T1000 (cell line): ENCODE measurements at regions not wholly inside any gene's neighbourhood (a gene's known extent, or its start where the extent isn't known, plus 50 kb on each side); places are given as distances from the start of the nearest gene placed in this dataset.

Experiments
- DNase-seq: peaks from one replicate; lab custom pipeline; 2025; ENCODE audit warnings: mixed read lengths; lab: John Stamatoyannopoulos, UW

GRCh38 chr2:105621038-105621437 lies 123.7 kb upstream of the NCK2 start:
- DNase-seq, result no peak

GRCh38 chr2:105618351-105618659 lies 126.4 kb upstream of the NCK2 start:
- DNase-seq, result no peak

- DNase-seq, result no peak
These were observed 126.9 kb upstream of the NCK2 start for GRCh38 chr2:105617631-105618350.

- no peak for DNase-seq
These were observed 129.4 kb upstream of the NCK2 start for GRCh38 chr2:105615305-105615704.

GRCh38 chr2:105611811-105612424 lies 132.8 kb upstream of the NCK2 start:
- no peak for DNase-seq

- no peak for DNase-seq
These were observed 133.4 kb upstream of the NCK2 start for GRCh38 chr2:105611333-105611637.

DNA sequence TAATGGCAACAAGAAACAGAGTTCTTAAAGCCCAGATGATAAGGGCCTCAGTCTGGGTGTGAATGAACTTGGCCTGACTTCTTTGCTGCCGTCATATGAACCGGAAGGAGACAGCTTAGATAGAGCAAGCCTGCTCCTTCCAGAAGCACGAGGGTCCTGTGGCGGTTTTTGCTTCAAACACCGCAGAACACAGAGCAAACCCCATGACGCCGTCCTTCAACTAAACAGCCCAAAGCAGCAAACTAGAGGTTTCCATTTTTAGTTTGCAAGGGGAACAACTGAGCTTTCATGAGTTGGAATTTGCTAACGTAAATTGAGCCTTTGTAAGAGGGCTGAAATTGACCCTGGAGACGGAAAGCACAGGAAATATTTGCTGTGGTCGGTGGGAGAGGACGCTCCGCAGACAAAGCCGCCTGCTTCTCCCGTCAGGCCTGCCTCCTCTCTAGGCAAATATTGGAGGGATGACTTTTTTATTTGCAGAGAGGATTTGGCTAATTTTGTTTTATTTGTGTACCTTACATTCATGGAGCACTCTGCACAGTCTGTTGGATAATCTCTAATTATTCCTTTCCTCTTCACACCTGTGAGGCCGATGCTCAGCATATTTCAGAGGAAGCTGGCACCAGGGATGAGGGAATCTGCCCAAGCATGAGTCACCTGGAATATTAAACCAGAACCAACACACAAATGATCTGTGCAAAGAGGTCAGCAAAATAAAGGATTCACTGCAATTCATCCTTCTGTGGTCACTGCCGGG lies 134.0 kb upstream of the NCK2 start:
- no peak for DNase-seq

DNA sequence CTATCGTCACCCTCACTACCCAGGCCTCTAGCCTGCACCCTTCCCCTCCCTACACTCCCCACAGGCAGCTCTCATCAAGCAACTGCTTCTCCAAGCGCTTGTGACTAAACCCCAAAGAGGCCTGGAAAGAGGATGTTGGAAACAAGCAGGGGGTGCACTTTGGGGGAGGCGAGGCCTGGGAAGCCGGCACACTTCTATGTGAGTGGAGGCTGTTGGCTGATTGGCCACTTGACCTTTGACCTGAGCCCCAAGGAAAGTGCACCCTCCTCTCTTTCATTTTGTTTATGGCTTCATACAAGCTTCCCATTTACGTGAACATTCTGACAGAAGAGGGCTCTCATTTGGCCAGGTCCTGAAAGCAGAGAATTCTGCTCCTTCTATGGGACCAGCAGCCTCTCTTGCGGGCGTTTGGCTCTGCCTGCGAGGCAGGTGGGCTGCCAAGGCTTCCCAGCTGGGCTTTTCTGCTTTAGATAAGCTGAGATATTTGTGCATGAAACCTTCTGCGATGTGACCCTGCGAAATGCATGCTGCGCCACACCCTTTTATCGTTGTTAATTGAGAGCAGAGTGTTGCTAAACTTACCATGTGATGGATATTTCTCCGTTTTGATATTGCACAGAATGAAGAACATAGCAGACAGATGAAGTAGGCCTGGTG lies 134.8 kb upstream of the NCK2 start:
- DNase-seq, result no peak

- no peak for DNase-seq
These were observed 136.7 kb upstream of the NCK2 start for GRCh38 chr2:105607920-105608504.

- DNase-seq, result no peak
These were observed 138.6 kb upstream of the NCK2 start for GRCh38 chr2:105606081-105606480.

DNA sequence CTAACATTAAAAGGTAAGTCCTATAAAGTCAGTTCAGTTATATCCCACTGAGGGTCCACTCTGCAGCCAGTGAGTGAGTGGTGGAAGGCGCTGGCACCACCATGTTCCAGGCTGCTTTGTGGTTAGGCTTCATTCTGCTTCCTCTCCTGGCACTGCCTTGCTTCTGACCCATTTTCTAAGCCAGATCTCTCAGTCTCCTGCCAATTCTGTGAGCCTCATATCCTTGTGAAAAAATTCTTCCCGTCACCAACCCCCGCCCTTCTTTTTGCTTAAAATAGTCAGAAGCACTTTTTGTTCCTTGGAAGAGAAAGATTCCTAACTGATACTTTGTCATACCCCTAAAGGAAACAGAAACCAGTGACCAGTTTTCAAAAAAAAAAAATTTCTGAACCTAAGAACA lies 139.8 kb upstream of the NCK2 start:
- no peak for DNase-seq

GRCh38 chr2:105600949-105601794 lies 143.5 kb upstream of the NCK2 start:
- no peak for DNase-seq

GRCh38 chr2:105600602-105600948 lies 144.1 kb upstream of the NCK2 start:
- DNase-seq, result no peak

GRCh38 chr2:105600037-105600442 lies 144.7 kb upstream of the NCK2 start:
- no peak for DNase-seq

DNA sequence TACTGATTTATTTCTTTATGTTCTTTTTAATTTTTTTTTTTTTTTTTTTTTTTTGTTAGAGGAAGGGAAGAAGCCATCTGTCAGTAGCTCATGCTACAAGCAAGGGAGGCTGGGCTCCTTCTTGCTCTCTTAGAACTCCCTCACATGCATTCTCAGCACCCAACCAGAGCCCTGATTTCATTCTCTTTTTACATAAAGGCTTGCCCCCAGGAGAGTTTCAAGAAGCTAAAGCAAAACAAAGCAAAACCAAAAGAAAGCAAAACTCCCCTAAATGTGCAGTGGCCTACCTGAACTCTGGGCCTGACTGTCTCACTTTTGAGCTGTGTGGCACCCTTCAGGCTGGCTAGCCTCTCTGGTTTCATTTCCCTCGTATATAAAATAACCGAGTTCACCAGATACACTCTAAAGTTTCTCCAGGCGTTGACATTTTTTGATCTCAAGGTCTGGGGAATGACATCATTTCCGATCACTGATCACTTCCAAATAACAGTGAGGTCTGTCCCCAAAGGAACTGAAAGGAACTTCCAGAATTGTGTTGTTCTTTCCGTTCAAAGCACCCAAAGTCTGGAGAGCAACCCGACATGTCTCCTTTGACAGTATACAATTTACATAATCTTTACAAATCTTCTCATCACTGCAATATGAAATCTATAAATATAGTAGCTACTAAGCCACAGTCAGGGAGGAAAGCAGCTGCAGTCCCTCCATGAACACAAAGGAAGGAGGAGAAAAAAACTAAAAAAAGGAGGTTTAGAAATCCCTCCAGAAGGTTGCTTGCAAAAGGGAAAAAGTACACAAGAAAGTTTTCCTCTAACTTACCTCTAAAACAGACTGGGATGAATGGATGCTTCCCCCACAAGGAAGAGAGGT lies 145.6 kb upstream of the NCK2 start:
- DNase-seq, result no peak

DNA sequence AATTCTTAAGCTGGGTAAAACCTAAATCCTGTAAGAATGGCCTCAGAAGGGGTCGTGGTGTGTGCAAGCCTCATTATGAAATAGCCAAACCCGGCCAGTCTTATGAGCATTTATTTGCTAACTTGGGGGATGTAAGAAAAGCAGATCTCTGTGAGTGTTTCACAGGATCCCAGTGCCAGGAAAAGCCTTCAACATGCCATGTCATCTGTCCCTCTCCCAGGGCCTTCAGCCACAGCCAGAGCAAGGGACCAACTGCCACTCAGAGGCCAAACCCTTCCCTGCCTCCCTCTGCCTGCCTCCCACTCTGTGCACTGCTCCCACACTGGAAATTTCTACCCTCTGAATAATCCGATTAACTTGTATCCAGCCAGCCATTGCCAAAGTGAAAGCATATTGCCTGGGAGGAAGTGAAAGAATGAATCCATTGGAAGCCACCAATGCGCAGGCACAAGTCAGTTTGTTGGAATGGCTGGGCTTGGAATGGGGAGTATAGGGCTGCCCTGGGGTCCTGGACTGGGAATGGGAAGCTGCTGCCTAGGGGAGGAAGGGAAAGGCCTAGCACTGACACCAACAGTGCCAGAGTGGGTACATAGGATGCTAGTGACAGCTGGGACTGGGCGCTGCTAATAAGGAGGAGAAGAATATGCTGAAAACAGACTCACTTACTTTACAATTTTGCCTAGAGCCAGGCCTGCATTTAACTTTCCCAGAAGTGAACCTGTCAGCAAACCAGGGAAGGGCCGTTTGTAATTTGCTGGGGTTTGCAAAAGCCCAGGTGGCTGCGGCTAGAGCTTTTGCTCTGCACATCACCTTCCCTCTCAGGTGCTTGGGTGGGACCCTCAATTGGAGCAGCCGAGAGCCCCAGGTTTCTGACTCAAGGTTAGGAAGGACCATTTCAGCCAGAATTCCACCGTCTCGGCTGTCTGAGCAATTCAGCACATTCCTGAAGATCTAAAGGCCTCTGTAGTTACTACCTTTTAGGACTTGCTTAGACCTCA lies 146.6 kb upstream of the NCK2 start:
- DNase-seq, result no peak

DNA sequence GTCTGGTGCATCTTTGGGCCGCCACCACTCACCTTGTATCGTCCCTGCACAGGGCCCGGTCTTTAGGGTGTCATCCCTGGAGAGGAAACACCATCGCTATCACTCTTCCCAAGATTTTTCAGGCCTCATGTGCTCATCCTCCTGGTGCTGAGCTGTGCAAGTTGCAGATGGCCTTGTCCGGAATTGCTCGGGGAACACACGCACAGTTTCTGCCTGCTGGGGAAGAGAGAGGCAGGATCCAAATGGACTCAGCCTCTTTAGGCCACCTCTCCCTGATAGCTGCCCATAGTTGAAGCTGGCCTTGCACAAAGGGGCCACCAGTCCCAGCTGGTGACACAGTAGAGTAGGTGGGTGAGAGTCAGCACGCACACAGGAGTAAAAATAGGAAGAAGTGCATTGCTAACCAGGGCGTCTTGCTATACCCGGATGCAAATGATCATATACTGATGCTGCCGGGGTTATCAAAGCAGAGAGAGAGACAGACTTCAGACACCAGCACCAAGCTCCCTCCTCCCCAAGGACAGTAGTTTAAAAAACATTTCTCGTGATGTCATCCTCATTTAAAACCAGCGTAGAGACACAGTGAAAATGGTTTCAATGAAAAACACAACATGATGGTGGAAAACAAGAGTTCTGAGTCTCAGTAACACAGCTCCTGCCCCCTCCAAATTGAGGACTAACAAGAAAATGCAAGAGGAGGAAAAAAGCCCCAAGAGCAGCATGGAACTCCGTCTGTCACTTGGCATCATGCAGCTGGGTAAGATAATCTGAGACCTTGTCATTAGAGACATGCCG lies 147.5 kb upstream of the NCK2 start:
- DNase-seq, result no peak

- DNase-seq, result no peak
These were observed 148.2 kb upstream of the NCK2 start for GRCh38 chr2:105596411-105596921.

GRCh38 chr2:105595536-105595935 lies 149.2 kb upstream of the NCK2 start:
- DNase-seq, result peak; percentile 77
